SU-DHL-6 (cell line): ENCODE measurements at regions not wholly inside any gene's neighbourhood (a gene's known extent, or its start where the extent isn't known, plus 50 kb on each side); places are given as distances from the start of the nearest gene placed in this dataset.

Experiments
- H2AFZ ChIP-seq: fragments of 200-600 bp; sonication (generic); 2 replicates; pipeline ENCODE4 v1.6.1; 2014; ENCODE audit warnings: low read depth, mild to moderate bottlenecking, moderate library complexity, mixed read lengths, antibody characterized with exemption, low read length; ENCODE audit not compliant: severe bottlenecking
- H3F3A ChIP-seq: fragments of 200-600 bp; shearing (Covaris generic); 2 replicates; pipeline ENCODE4 v1.6.0; 2016; ENCODE audit warnings: antibody characterized with exemption, mild to moderate bottlenecking; ENCODE audit not compliant: insufficient read depth
- H3K27ac ChIP-seq: fragments of 200-600 bp; sonication (generic); 2 replicates; pipeline ENCODE4 v1.5.1; 2016; ENCODE audit warnings: low read depth, mild to moderate bottlenecking, low read length, moderate library complexity, mixed read lengths
- H3K27me3 ChIP-seq: fragments of 200-600 bp; sonication (generic), shearing (Covaris generic); 2 replicates; pipeline ENCODE4 v1.6.0; 2014; ENCODE audit warnings: mild to moderate bottlenecking, low read length
- H3K36me3 ChIP-seq: fragments of 200-600 bp; sonication (generic); 2 replicates; pipeline ENCODE4 v1.6.1; 2014; ENCODE audit warnings: mild to moderate bottlenecking, low read length, mixed read lengths
- H3K4me2 ChIP-seq: fragments of 300-600, 200-600 bp; shearing (Covaris generic), sonication (generic); 2 replicates; pipeline ENCODE4 v1.6.0; 2014; ENCODE audit warnings: low read length, low read depth, mild to moderate bottlenecking; ENCODE audit not compliant: poor library complexity, severe bottlenecking
- H3K4me3 ChIP-seq: fragments of 200-600 bp; sonication (generic); 2 replicates; pipeline ENCODE4 v1.5.1; 2014; ENCODE audit warnings: antibody characterized with exemption, low read length, mild to moderate bottlenecking, mixed read lengths; ENCODE audit not compliant: insufficient read depth, poor library complexity, severe bottlenecking
- H3K79me2 ChIP-seq: fragments of 200-600 bp; sonication (generic); 2 replicates; pipeline ENCODE4 v1.6.1; 2014; ENCODE audit warnings: mild to moderate bottlenecking, low read length, moderate library complexity; ENCODE audit not compliant: insufficient read depth
- H3K9ac ChIP-seq: fragments of 200-600 bp; sonication (generic); 2 replicates; pipeline ENCODE4 v1.7.0; 2014; ENCODE audit warnings: mild to moderate bottlenecking, low read length
- H3K9me2 ChIP-seq: fragments of 200-600 bp; sonication (generic); replicated peaks from 2 replicates; pipeline ENCODE4 v1.6.1; 2014; ENCODE audit warnings: low read length; ENCODE audit not compliant: insufficient read depth
- H3K9me3 ChIP-seq: fragments of 200-600 bp; sonication (generic); 2 replicates; pipeline ENCODE4 v1.6.1; 2014; ENCODE audit warnings: low read length, mixed read lengths; ENCODE audit not compliant: insufficient read depth
- H4K20me1 ChIP-seq: fragments of 200-600 bp; sonication (generic); 2 replicates; pipeline ENCODE4 v1.6.1; 2014; ENCODE audit warnings: low read depth, mild to moderate bottlenecking, antibody characterized with exemption, low read length, moderate library complexity, mixed read lengths
- CTCF ChIP-seq: fragments of 200-600 bp; sonication (generic); IDR thresholded peaks from one replicate; pipeline ENCODE4 v1.5.1; 2017; ENCODE audit warnings: antibody characterized with exemption, mild to moderate bottlenecking, low read length, moderate library complexity; ENCODE audit not compliant: insufficient read depth, poor library complexity, severe bottlenecking
- EZH2phosphoT487 ChIP-seq: fragments of 200-600 bp; sonication (generic), shearing (Covaris generic); conservative IDR thresholded peaks from 2 replicates; pipeline ENCODE4 v1.6.1; 2018; ENCODE audit warnings: mild to moderate bottlenecking, antibody characterized with exemption, low read length, moderate library complexity, mixed read lengths

- Histone ChIP-seq H3K9me2 (no peaks in the 10 kb centered on the region), H3K4me3 (no peak overlapping the region), H3K9ac (no peak overlapping the region), H3K36me3 (no peaks in the 10 kb centered on the region), H3K4me2 (no peak overlapping the region), H2AFZ (no peak overlapping the region), H3K9me3 (no peaks in the 10 kb centered on the region; the same call in 1 of the 2 replicates), H3K79me2 (no peaks in the 10 kb centered on the region), H4K20me1 (no peaks in the 10 kb centered on the region), H3F3A (no peaks in the 10 kb centered on the region), H3K27me3 (no peaks in the 10 kb centered on the region), H3K27ac (no peak overlapping the region)
- TF ChIP-seq CTCF (no peak), EZH2phosphoT487 (no peak)
Observed at GRCh38 chr13:81677857-81678256, 1336.9 kb upstream of the SPRY2 start.

GRCh38 chr13:81676008-81676407, 1335.1 kb upstream of the SPRY2 start:
- H3K9ac ChIP-seq = no peak overlapping the region
- H3K4me2 ChIP-seq = no peak overlapping the region
- H3K9me2 ChIP-seq = no peaks in the 10 kb centered on the region
- H3K9me3 ChIP-seq = no peaks in the 10 kb centered on the region; the same call in 1 of the 2 replicates
- H3K79me2 ChIP-seq = no peaks in the 10 kb centered on the region
- H3K27me3 ChIP-seq = no peaks in the 10 kb centered on the region
- no peak overlapping the region for H3K27ac ChIP-seq
- no peaks in the 10 kb centered on the region for H3K36me3 ChIP-seq
- no peak overlapping the region for H2AFZ ChIP-seq
- no peaks in the 10 kb centered on the region for H3F3A ChIP-seq
- H4K20me1 ChIP-seq = no peaks in the 10 kb centered on the region
- no peak for TF ChIP-seq CTCF
- TF ChIP-seq EZH2phosphoT487 = no peak
- no peak overlapping the region for H3K4me3 ChIP-seq

GRCh38 chr13:81671064-81671463, 1330.1 kb upstream of the SPRY2 start:
- H3K4me2 ChIP-seq = no peak overlapping the region
- H3K9me3 ChIP-seq = no peaks in the 10 kb centered on the region
- H3K27ac ChIP-seq = no peak overlapping the region
- no peaks in the 10 kb centered on the region for H4K20me1 ChIP-seq
- H3K9ac ChIP-seq = no peak overlapping the region
- no peaks in the 10 kb centered on the region for H3K79me2 ChIP-seq
- H3K9me2 ChIP-seq = no peaks in the 10 kb centered on the region
- no peaks in the 10 kb centered on the region for H3K36me3 ChIP-seq
- H3F3A ChIP-seq = no peaks in the 10 kb centered on the region
- H3K4me3 ChIP-seq = no peak overlapping the region
- H2AFZ ChIP-seq = no peak overlapping the region
- H3K27me3 ChIP-seq = no peaks in the 10 kb centered on the region
- TF ChIP-seq EZH2phosphoT487 (no peak), CTCF (no peak)
